ENCODE measurements at regions not wholly inside any gene's neighbourhood (a gene's known extent, or its start where the extent isn't known, plus 50 kb on each side); places are given as distances from the start of the nearest gene placed in this dataset.

GRCh38 chr17:79241616-79242015, 167.0 kb downstream of the ENGASE start:
- no peak for DNase-seq

GRCh38 chr17:79239205-79239604, 164.6 kb downstream of the ENGASE start:
- DNase-seq = no peak

GRCh38 chr17:79237448-79238053, 162.9 kb downstream of the ENGASE start:
- DNase-seq = no peak

- no peak for DNase-seq
Measured at GRCh38 chr17:79235808-79236207, 161.2 kb downstream of the ENGASE start.

- no peak for DNase-seq
Measured at GRCh38 chr17:79233916-79234551, 159.4 kb downstream of the ENGASE start.

GRCh38 chr17:79232957-79233356, 158.3 kb downstream of the ENGASE start:
- no peak for DNase-seq

DNA sequence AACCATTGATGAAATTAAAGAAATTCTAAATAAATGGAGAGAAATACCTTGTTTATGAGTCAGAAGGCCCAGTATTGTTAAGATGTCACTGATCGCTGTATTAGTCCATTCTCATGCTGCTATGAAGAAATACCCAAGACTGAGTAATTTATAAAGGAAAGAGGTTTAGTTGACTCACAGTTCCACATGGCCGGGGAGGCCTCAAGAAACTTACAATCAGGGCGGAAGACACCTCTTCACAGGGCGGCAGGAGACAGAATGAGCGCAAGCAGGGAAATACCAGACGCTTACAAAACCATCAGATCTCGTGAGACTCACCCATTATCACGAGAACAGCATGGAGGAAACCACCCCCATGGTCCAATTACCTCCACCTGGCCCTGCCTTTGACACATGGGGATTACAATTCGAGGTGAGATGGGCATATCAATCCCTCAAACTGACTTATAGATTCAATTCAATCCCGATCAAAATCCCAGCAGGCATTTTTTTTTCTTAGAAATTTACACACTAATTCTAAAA, 157.2 kb downstream of the ENGASE start:
- DNase-seq = no peak

GRCh38 chr17:79230576-79230975, 156.0 kb downstream of the ENGASE start:
- no peak for DNase-seq

GRCh38 chr17:79226037-79226436, 151.4 kb downstream of the ENGASE start:
- no peak for DNase-seq

DNA sequence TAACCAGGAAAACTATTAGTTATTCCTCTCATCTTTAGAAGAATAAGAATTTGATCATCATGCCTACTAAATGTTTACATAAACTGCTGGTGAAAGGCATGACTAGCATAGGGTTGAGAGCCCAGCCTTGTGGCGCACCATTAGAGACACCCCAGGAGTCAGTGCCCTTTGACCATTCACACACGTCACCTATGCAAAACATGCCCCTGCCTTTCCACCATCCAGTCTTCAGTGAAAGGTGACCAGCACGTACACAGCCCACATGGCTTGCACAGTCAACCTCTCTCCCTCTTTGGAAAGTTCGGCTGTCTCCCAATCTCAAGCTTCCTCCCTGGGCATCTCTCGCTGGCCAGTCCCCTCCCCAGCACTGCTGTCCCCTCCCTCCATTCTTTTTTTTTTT, 150.3 kb downstream of the ENGASE start:
- DNase-seq = no peak

DNA sequence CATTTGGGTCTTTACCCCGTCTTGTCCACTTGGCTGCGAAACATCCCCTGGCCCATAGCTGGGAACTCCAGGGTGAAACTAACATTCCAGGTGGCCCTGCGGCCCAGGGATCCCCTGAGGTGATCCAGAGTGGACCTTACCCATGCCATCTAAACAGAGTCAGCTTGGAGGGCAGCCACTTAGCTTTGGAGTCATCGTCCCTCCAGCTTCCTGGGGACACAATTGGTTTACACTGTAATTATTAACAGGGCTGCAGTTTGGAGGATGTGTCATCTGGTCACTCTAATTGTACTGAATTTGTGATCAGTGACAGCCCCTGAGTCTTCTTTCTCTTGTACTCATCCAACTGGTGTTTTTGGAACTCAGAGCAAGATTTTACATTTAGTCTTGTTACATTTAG, 149.9 kb downstream of the ENGASE start:
- DNase-seq = no peak

DNA sequence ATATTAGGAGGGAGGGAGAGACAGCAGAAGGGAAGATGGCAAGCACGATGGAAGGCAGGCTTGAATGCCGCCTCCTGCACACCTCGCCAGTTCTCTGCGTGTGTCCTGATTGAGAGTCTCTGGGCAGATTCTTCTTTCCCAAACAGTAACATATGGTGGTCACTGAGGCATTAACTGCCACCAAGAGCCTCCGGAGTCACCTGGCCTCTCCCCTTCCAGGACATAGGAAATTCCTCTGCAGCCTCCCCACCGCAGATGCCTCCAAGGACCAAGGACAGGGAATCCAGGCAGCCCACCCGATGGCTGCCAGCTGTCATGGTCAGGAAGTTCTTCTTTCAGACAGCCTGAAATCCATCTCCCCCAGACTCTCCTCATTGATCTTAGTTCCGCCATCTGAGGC, 149.3 kb downstream of the ENGASE start:
- DNase-seq = no peak

DNA sequence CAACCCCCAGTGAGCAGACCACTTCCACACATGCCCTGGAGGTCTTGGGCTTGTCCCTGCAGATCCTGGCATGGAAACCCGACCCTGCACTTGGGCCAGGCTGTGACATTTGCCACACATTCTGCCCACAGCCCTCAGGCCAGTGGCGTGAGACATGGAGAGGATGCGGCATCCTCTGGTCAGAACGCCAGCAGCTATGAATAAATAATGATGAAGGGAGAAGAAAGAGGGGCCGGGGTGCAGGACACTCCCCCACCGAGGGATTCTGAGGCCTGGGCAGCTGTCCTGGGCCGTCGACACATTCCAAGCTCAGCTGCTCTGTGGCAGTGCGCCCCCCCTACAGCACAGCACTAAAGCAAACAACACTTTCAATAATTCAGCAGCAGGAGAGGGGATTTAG, 148.8 kb downstream of the ENGASE start:
- no peak for DNase-seq

DNA sequence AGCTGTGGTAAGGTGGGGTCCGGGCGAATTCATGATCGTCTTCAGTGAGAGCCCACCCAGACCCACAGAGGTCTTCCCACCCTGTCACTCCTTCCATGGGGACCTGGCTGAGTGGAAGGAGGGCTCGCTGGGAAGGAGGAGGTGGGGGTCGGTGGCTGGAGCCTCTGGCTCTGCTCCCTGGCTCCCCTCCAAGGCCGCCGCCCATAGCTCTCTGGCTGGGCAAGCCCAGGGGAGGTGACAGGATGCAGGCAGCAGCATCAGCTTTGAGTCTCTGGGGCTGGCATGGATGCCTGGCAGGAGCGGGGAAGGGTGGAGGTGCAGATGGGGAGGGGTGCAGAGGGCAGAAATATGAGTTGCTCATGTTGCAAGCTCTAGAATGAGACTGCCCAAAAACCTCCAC, 147.0 kb downstream of the ENGASE start:
- DNase-seq = no peak

DNA sequence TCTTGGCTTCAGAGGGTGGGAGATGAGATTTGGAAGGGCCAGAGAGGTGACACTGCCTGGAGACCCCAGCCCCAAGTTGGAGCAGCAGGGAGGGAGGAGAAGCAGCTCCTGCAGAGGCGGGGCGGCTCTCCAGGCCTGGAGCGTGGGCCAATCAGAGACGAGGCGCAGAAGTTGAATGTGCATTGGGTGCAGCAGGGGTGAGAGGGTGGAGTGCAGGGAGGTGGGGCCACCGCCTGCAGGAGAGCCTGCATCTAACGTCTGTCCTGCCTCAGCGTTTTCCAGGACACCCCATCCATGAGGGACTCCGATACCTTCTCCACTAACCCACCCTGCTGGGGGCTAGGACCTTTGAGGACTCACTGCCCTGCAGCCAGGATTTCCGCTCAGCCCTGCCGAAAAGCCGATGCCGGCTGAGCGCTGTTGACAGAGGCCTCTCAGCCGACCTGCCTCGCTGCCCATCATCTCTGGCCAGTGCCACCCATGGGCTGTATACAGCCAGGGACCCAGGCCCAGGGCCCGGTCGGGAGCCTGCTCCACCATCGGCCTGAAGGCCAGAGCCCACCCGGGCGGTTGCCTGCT, 146.2 kb downstream of the ENGASE start:
- no peak for DNase-seq

GRCh38 chr17:79220201-79220712, 145.6 kb downstream of the ENGASE start:
- DNase-seq = no peak

DNA sequence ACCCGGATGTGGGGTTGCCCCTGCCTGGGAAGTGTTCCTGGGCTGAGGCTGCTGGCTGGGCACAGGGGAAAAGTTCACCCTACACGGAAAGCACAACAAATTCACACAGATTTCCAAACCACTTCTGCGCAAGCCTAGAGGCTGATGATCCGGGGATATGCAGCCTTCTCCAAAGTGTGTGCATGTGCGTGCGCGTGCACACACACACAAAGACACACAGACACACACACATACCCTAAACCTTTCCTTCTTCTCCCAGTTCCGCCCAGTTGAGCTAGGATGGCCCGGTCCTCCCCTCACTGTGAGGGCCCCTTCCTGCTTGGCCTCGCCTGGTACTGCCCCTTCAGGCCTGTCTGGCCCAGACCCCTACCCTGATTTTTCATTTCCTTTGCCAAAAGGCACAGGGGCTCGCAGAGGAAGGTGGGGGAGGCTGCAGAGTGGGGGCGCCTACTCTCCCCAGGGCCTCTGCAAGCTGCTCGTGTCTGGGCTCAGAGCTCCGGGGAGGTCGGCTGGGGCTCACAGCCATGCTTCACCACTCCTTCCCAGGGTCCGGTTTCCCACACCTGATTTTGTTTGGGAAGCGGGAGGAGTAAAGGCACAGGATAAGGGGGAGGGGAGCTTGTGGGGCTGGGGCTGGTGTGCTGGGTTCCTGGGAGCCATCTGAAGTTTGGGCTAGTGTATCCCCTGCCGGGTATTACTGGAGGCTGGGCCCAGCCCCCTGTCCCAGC, 144.7 kb downstream of the ENGASE start:
- no peak for DNase-seq

- DNase-seq = no peak
Measured at GRCh38 chr17:79218825-79219200, 144.2 kb downstream of the ENGASE start.

DNA sequence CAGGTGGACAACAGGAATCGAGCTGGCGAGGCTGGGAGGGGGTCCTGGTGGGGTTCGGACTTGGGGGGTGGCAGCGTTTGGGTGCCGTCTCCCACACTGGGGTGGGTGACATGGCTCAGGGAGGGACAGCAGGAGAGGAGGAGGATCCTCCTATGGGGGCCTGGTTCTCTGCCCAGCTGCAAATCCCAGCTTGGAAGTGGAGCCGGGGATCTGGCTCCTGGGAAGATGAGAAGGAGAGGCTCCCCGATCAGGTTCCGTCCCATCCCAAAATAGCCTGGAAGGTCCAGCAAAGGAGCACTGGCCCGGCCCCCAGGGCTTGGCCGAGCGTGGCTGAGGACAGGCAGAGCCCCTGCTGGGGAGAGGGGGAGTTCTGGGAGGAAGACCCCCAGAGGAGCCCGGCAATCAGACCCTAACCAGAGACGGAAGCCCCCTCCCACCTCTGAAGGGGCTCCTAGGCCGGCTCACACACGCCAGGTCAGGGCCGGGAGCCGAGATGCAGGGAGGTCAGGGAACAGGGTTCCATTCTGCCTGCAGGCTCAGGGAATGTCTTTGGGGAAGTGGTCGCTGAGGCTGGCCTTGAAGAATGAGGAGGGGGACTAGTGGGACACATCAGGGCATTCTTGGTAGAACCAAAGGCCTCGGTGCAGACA, 143.7 kb downstream of the ENGASE start:
- DNase-seq = no peak

- DNase-seq = no peak
Measured at GRCh38 chr17:79217473-79218135, 143.0 kb downstream of the ENGASE start.

GRCh38 chr17:79216826-79217225, 142.2 kb downstream of the ENGASE start:
- no peak for DNase-seq

GRCh38 chr17:79216391-79216790, 141.8 kb downstream of the ENGASE start:
- no peak for DNase-seq

DNA sequence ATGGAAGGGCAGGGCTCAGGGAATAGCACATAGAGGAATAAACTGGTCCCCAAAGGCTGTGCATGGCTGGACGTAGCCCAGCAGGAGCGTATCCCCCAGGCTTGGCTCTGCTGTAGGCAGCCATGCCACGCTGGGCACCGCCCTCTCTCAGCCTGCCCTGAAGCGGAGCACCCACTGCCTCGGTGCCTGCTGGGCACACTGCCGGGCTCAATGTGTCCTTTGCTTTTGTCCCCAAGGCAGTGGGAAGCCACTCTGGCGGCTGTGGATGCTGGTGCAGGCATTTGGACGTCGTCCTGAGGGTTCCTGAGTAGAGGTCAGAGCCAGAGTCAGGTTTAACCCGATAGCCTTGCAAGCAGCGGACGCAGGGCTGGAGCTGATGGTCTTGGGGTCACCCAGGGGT, 141.0 kb downstream of the ENGASE start:
- DNase-seq = no peak
